ENCODE measurements at regions not wholly inside any gene's neighbourhood (a gene's known extent, or its start where the extent isn't known, plus 50 kb on each side); places are given as distances from the start of the nearest gene placed in this dataset.

GRCh38 chr22:22833488-22833887 is 54.1 kb upstream of the IGLL5 start:
- TF ChIP-seq, protein P1, sequence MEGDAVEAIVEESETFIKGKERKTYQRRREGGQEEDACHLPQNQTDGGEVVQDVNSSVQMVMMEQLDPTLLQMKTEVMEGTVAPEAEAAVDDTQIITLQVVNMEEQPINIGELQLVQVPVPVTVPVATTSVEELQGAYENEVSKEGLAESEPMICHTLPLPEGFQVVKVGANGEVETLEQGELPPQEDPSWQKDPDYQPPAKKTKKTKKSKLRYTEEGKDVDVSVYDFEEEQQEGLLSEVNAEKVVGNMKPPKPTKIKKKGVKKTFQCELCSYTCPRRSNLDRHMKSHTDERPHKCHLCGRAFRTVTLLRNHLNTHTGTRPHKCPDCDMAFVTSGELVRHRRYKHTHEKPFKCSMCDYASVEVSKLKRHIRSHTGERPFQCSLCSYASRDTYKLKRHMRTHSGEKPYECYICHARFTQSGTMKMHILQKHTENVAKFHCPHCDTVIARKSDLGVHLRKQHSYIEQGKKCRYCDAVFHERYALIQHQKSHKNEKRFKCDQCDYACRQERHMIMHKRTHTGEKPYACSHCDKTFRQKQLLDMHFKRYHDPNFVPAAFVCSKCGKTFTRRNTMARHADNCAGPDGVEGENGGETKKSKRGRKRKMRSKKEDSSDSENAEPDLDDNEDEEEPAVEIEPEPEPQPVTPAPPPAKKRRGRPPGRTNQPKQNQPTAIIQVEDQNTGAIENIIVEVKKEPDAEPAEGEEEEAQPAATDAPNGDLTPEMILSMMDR (conservative IDR thresholded peaks at IDR 0.05; ENCODE audit: low read depth, low read length) = no peak
- no peak overlapping the region for H3K4me3 ChIP-seq (ENCODE audit: low read depth, low read length)
- no peak for DNase-seq (ENCODE audit: low read depth)

DNA sequence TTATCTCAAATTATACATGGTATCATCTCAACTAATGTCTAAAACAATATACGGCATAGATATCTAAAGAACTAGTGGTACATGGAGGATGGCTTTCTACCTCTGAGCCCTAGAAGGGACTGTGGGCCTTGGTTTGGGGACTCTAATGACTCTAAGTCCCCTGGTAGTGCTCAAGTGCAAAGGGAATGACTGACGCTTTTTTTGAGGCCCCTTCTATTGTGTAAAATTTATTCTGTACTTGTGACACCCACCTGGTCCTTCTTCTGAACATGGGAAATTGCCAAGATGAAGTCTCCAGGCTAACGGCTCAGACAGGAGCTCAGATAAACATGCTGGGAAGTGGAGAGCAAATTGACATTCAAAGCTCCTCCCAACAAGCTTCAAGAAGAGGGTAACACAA is 53.4 kb upstream of the IGLL5 start:
- TF ChIP-seq, protein P1 (conservative IDR thresholded peaks at IDR 0.05; ENCODE audit: low read depth, low read length) = no peak
- DNase-seq (ENCODE audit: low read depth) = no peak
- no peak overlapping the region for H3K4me3 ChIP-seq (ENCODE audit: low read depth, low read length)

DNA sequence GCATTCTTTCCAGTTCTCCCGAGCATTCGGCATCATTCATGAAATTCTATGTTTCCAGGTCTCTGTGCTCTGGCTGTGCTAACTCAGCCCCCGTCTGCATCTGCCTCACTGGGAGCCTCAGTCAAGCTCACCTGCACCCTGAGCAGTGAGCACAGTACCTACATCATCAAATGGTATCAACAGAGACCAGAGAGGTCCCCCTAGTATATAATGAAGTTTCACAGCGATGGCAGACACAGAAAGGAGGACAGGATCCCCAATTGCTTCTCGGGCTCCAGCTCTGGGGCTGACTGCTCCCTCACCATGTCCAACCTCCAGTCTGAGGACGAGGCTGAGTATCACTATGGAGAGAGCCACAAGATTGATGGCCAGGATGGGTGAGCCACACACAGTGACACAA is 52.8 kb upstream of the IGLL5 start:
- no peak for DNase-seq (ENCODE audit: low read depth)
- TF ChIP-seq, protein P1 (conservative IDR thresholded peaks at IDR 0.05; ENCODE audit: low read depth, low read length) = no peak
- no peak overlapping the region for H3K4me3 ChIP-seq (ENCODE audit: low read depth, low read length)

DNA sequence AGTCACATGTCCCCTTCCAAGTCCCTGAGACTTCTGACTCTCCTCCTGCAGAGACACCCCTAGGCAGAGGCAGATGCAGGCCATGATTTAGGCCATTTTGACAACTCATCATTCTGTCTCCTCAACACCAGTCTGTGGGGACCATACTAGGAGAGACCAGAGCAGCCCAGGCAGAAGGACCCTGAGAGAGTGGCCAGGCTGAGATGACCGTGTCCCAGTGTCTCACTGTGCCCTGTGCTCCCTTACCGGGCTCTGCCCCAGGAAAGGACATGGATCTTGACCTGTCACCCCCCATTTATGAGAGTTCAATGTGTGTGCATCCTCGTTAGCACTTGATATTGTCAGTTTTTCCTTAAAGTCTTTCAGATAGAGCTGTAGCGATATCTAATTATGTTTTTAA is 52.4 kb upstream of the IGLL5 start:
- DNase-seq (ENCODE audit: low read depth) = no peak

GRCh38 chr22:22835771-22836291 is 51.8 kb upstream of the IGLL5 start:
- H3K4me3 ChIP-seq (ENCODE audit: low read depth, low read length) = no peak overlapping the region
- DNase-seq (ENCODE audit: low read depth) = no peak
- TF ChIP-seq, protein P1 (conservative IDR thresholded peaks at IDR 0.05; ENCODE audit: low read depth, low read length) = no peak

More for the DNA sequence above, 52.4 kb upstream of the IGLL5 start:
- TF ChIP-seq, protein P1 (conservative IDR thresholded peaks at IDR 0.05; ENCODE audit: low read depth, low read length) = no peak
- no peak overlapping the region for H3K4me3 ChIP-seq (ENCODE audit: low read depth, low read length)

GRCh38 chr22:22836635-22837034 is 51.0 kb upstream of the IGLL5 start:
- no peak for DNase-seq (ENCODE audit: low read depth)
- TF ChIP-seq, protein P1 (conservative IDR thresholded peaks at IDR 0.05; ENCODE audit: low read depth, low read length) = no peak

More at GRCh38 chr22:22836635-22837034, 51.0 kb upstream of the IGLL5 start:
- H3K4me3 ChIP-seq (ENCODE audit: low read depth, low read length) = no peak overlapping the region
